ENCODE measurements at regions not wholly inside any gene's neighbourhood (a gene's known extent, or its start where the extent isn't known, plus 50 kb on each side); places are given as distances from the start of the nearest gene placed in this dataset.

GRCh38 chr12:115521771-115522409 is 755.6 kb downstream of the MED13L start:
- TF ChIP-seq CTCF (IDR thresholded peaks at IDR 0.05; ENCODE audit: low read depth, low read length), result no peak
- DNase-seq (ENCODE audit: low read depth in 2 of 2), result no peak
- no peak overlapping the region for H3K4me3 ChIP-seq (replicated peaks in 1 of 2; ENCODE audit: low read depth in 2 of 2, low read length in 2 of 2)

- TF ChIP-seq CTCF (IDR thresholded peaks at IDR 0.05; ENCODE audit: low read depth, low read length), result no peak
Measured at GRCh38 chr12:115519887-115520286, 757.6 kb downstream of the MED13L start.

GRCh38 chr12:115519359-115519758 is 758.1 kb downstream of the MED13L start:
- no peak for TF ChIP-seq CTCF (IDR thresholded peaks at IDR 0.05; ENCODE audit: low read depth, low read length)
- no peak overlapping the region for H3K4me3 ChIP-seq (replicated peaks in 1 of 2; ENCODE audit: low read depth in 2 of 2, low read length in 2 of 2)
- DNase-seq (ENCODE audit: low read depth in 2 of 2), result no peak

More at GRCh38 chr12:115519887-115520286, 757.6 kb downstream of the MED13L start:
- DNase-seq (ENCODE audit: low read depth in 2 of 2), result no peak
- no peak overlapping the region for H3K4me3 ChIP-seq (replicated peaks in 1 of 2; ENCODE audit: low read depth in 2 of 2, low read length in 2 of 2)

GRCh38 chr12:115517913-115518312 is 759.6 kb downstream of the MED13L start:
- H3K4me3 ChIP-seq (replicated peaks in 1 of 2; ENCODE audit: low read depth in 2 of 2, low read length in 2 of 2), result no peak overlapping the region
- no peak for TF ChIP-seq CTCF (IDR thresholded peaks at IDR 0.05; ENCODE audit: low read depth, low read length)
- DNase-seq (ENCODE audit: low read depth in 2 of 2), result no peak

GRCh38 chr12:115511986-115512711 is 765.3 kb downstream of the MED13L start:
- DNase-seq (ENCODE audit: low read depth in 2 of 2), result no peak
- TF ChIP-seq CTCF (IDR thresholded peaks at IDR 0.05; ENCODE audit: low read depth, low read length), result no peak
- no peak overlapping the region for H3K4me3 ChIP-seq (replicated peaks in 1 of 2; ENCODE audit: low read depth in 2 of 2, low read length in 2 of 2)

- no peak for TF ChIP-seq CTCF (IDR thresholded peaks at IDR 0.05; ENCODE audit: low read depth, low read length)
- no peak overlapping the region for H3K4me3 ChIP-seq (replicated peaks in 1 of 2; ENCODE audit: low read depth in 2 of 2, low read length in 2 of 2)
- no peak for DNase-seq (ENCODE audit: low read depth in 2 of 2)
Measured at GRCh38 chr12:115511305-115511704, 766.2 kb downstream of the MED13L start.
